GM21447 (cell line): ENCODE measurements at regions not wholly inside any gene's neighbourhood (a gene's known extent, or its start where the extent isn't known, plus 50 kb on each side); places are given as distances from the start of the nearest gene placed in this dataset.

Experiments used
- ATAC-seq: cut with Tn5 transposase; IDR thresholded peaks from one replicate; pipeline ENCODE4 v1.9.1; 2021; ENCODE audit not compliant: unreplicated experiment

- no peak for ATAC-seq
Observed at GRCh38 chr19:5237190-5237780, 103.3 kb downstream of the PTPRS start.

GRCh38 chr19:5235458-5236219 is 105.0 kb downstream of the PTPRS start:
- no peak for ATAC-seq

- ATAC-seq: no peak
Observed at GRCh38 chr19:5234412-5234811, 106.2 kb downstream of the PTPRS start.

- no peak for ATAC-seq
Observed at GRCh38 chr19:5232798-5233505, 107.7 kb downstream of the PTPRS start.

GRCh38 chr19:5231857-5232678 is 108.5 kb downstream of the PTPRS start:
- no peak for ATAC-seq

GRCh38 chr19:5230730-5231555 is 109.7 kb downstream of the PTPRS start:
- no peak for ATAC-seq

- no peak for ATAC-seq
Observed at GRCh38 chr19:5229778-5230335, 110.8 kb downstream of the PTPRS start.

- no peak for ATAC-seq
Observed at GRCh38 chr19:5228932-5229777, 111.5 kb downstream of the PTPRS start.

GRCh38 chr19:5228490-5228889 is 112.1 kb downstream of the PTPRS start:
- ATAC-seq: no peak

- ATAC-seq: no peak
Observed at GRCh38 chr19:5225486-5226345, 114.9 kb downstream of the PTPRS start.

GRCh38 chr19:5224480-5224879 is 116.1 kb downstream of the PTPRS start:
- ATAC-seq: no peak

- ATAC-seq: no peak
Observed at GRCh38 chr19:5222821-5223321, 117.7 kb downstream of the PTPRS start.

GRCh38 chr19:5222178-5222577 is 118.4 kb downstream of the PTPRS start:
- ATAC-seq: no peak

- ATAC-seq: no peak
Observed at GRCh38 chr19:5220866-5221265, 119.7 kb downstream of the PTPRS start.

- ATAC-seq: no peak
Observed at GRCh38 chr19:5220361-5220760, 120.3 kb downstream of the PTPRS start.

GRCh38 chr19:5219551-5220304 is 120.9 kb downstream of the PTPRS start:
- ATAC-seq: no peak

GRCh38 chr19:5218963-5219530 is 121.6 kb downstream of the PTPRS start:
- no peak for ATAC-seq
